B cell (primary cell): ENCODE measurements at regions not wholly inside any gene's neighbourhood (a gene's known extent, or its start where the extent isn't known, plus 50 kb on each side); places are given as distances from the start of the nearest gene placed in this dataset.

ENCODE experiments used
- ATAC-seq: fragments of 200-7000 bp; cut with Tn5 transposase; one replicate; pipeline ENCODE4 v1.10.0; 2021; ENCODE audit warnings: low read depth, mild to moderate bottlenecking, moderate number of reproducible peaks, moderate library complexity
- CTCF ChIA-PET: fragments of 350-600 bp; sonication (Branson Sonifier 250); formaldehyde crosslinking; loops from one replicate; lab custom pipeline; 2021; ENCODE audit warnings: antibody characterized with exemption, inconsistent platforms; lab: Charles Lee
- POLR2A ChIA-PET: fragments of 350-600 bp; sonication (Branson Sonifier 250); formaldehyde crosslinking; loops from one replicate; lab custom pipeline; 2021; ENCODE audit warnings: antibody characterized with exemption; lab: Charles Lee
- DNase-seq: peaks from one replicate; pipeline ENCODE4 v3.0.0; 2013
- H2AFZ ChIP-seq: 2 replicates; pipeline ENCODE4 v1.6.1; 2012; ENCODE audit warnings: mild to moderate bottlenecking, low read depth, low read length; ENCODE audit not compliant: insufficient read depth, poor library complexity, severe bottlenecking
- H3K27ac ChIP-seq, 2 donors: 1 replicate in 1 of 2; 2 replicates in 1 of 2; pipeline ENCODE4 v1.5.1; 2012 to 2013; ENCODE audit warnings: low read length in 2 of 2, mild to moderate bottlenecking in 2 of 2, moderate library complexity in 1 of 2
- H3K27me3 ChIP-seq, 4 experiments: fragments of 200-600 bp in 1 of 4; sonication (generic) in 1 of 4; replicated peaks in 1 of 4; 1 replicate in 2 of 4; 2 replicates in 2 of 4; pipeline versions ENCODE4 v1.6.1 to v1.7.0; 2013 to 2016; ENCODE audit warnings: low read length in 3 of 4, mild to moderate bottlenecking in 2 of 4, mixed read lengths in 1 of 4, moderate library complexity in 1 of 4; ENCODE audit not compliant: insufficient read depth in 4 of 4, control insufficient read depth in 3 of 4; ENCODE audit errors: control extremely low read depth in 1 of 4
- H3K36me3 ChIP-seq, 2 experiments: replicated peaks in 1 of 2; 1 replicate in 1 of 2; 2 replicates in 1 of 2; pipeline versions ENCODE4 v1.6.1 to v1.7.1; 2013; ENCODE audit warnings: low read length in 1 of 2; ENCODE audit not compliant: insufficient read depth in 2 of 2, control insufficient read depth in 1 of 2; ENCODE audit errors: control extremely low read depth in 1 of 2, extremely low read depth in 1 of 2
- H3K4me1 ChIP-seq, 2 donors: fragments of 200-600 bp in 1 of 2; sonication (generic) in 1 of 2; 1 replicate in 1 of 2; 2 replicates in 1 of 2; pipeline versions ENCODE4 v1.5.1 to v1.6.1; 2013 to 2017; ENCODE audit warnings: low read length in 2 of 2; ENCODE audit not compliant: control insufficient read depth in 2 of 2, insufficient read depth in 2 of 2
- H3K4me2 ChIP-seq: replicated peaks from 2 replicates; pipeline ENCODE3; 2012; ENCODE audit warnings: mild to moderate bottlenecking, low read depth, low read length; ENCODE audit not compliant: poor library complexity, severe bottlenecking
- H3K4me3 ChIP-seq, 5 experiments: fragments of 200-600 bp in 1 of 5; sonication (generic) in 1 of 5; 1 replicate in 3 of 5; 2 replicates in 2 of 5; pipeline versions ENCODE4 v1.5.1 to v1.7.0; 2011 to 2016; ENCODE audit warnings: low read length in 4 of 5, mild to moderate bottlenecking in 4 of 5, low read depth in 2 of 5, control low read depth in 1 of 5, moderate library complexity in 1 of 5; ENCODE audit not compliant: insufficient read depth in 1 of 5; ENCODE audit errors: control extremely low read depth in 1 of 5, extremely low read depth in 1 of 5
- H3K79me2 ChIP-seq: fragments of 200-600 bp; sonication (generic); one replicate; pipeline ENCODE4 v1.6.0; 2016; ENCODE audit warnings: low read length; ENCODE audit not compliant: control insufficient read depth, insufficient read depth
- H3K9ac ChIP-seq: fragments of 200-600 bp; sonication (generic); 2 replicates; pipeline ENCODE4 v1.6.1; 2017; ENCODE audit warnings: mild to moderate bottlenecking, low read length, moderate library complexity
- H3K9me3 ChIP-seq, 3 donors: one replicate each; pipeline versions ENCODE4 v1.6.1 to v1.7.1; 2013; ENCODE audit warnings: low read length in 2 of 3; ENCODE audit not compliant: control insufficient read depth in 2 of 3, insufficient read depth in 1 of 3; ENCODE audit errors: control extremely low read depth in 1 of 3
- H4K20me1 ChIP-seq: 2 replicates; pipeline ENCODE4 v1.6.0; 2012; ENCODE audit warnings: mild to moderate bottlenecking, low read length; ENCODE audit not compliant: insufficient read depth, control insufficient read depth, poor library complexity, severe bottlenecking
- H3K27ac Mint-ChIP-seq: one replicate; pipeline ENCODE4 v1.8.0; 2021; ENCODE audit warnings: mixed read lengths
- H3K27me3 Mint-ChIP-seq: one replicate; pipeline ENCODE4 v1.8.0; 2021; ENCODE audit warnings: mixed read lengths
- H3K4me1 Mint-ChIP-seq: one replicate; pipeline ENCODE4 v1.8.0; 2021; ENCODE audit warnings: mixed read lengths
- H3K4me3 Mint-ChIP-seq: one replicate; pipeline ENCODE4 v1.8.0; 2021; ENCODE audit warnings: mixed read lengths
- H3K9me3 Mint-ChIP-seq: one replicate; pipeline ENCODE4 v1.8.0; 2022; ENCODE audit warnings: mixed read lengths; ENCODE audit not compliant: insufficient read depth
- CTCF ChIP-seq: fragments of 200-600 bp; IDR thresholded peaks from one replicate; pipeline ENCODE4 v1.8.0; 2022; ENCODE audit warnings: antibody characterized with exemption, mild to moderate bottlenecking
- EZH2 ChIP-seq: IDR thresholded peaks from 2 replicates; pipeline ENCODE4 v1.6.1; 2012; ENCODE audit warnings: borderline replicate concordance, low read depth, mild to moderate bottlenecking, moderate library complexity, low read length; ENCODE audit not compliant: insufficient read depth, poor library complexity, severe bottlenecking
- WGBS: methylation state at CpG from one replicate; pipeline ENCODE4 v1.1.5; 2013; ENCODE audit warnings: missing lambda C conversion rate; ENCODE audit not compliant: insufficient coverage; 5-methylcytosine and 5-hydroxymethylcytosine counted together
- intact Hi-C: fragments of 100-400 bp; cut with micrococcal nuclease; formaldehyde crosslinking; loops from one replicate; pipeline ENCODE4 v1.10.0; 2022

- TF ChIP-seq CTCF (peak; percentile 31), EZH2 (no peak)
- POLR2A ChIA-PET: no interaction called here
- Histone ChIP-seq H4K20me1 (no peaks in the 10 kb centered on the region), H3K9ac (no peak overlapping the region), H3K4me1 (no peaks in the 10 kb centered on the region), H3K4me2 (no peak overlapping the region), H3K36me3 (no peaks in the 10 kb centered on the region), H3K27me3 (no peaks in the 10 kb centered on the region), H3K9me3 (no peaks in the 10 kb centered on the region), H3K27ac (no peak overlapping the region), H3K79me2 (no peaks in the 10 kb centered on the region), H2AFZ (no peak overlapping the region), H3K4me3 (no peak overlapping the region)
- intact Hi-C loops: no loop called here
- DNase-seq (peak; percentile 26), ATAC-seq (no peak)
- Mint-ChIP-seq H3K9me3 (peaks cover 3% of the 10 kb centered on the region), H3K27me3 (no peaks in the 10 kb centered on the region), H3K4me1 (no peaks in the 10 kb centered on the region), H3K4me3 (no peak overlapping the region), H3K27ac (no peak overlapping the region)
- 78% methylated on average over 3 of the region's 3 CpGs for WGBS
- CTCF ChIA-PET: no interaction called here
Observed at GRCh38 chr2:129396980-129397599, 582.4 kb upstream of the RAB6C start.

GRCh38 chr2:129400826-129401225 is 578.6 kb upstream of the RAB6C start:
- no peaks in the 10 kb centered on the region for H3K27me3 Mint-ChIP-seq
- no peak overlapping the region for H3K27ac ChIP-seq
- no peak overlapping the region for H3K4me3 ChIP-seq
- H3K36me3 ChIP-seq: no peaks in the 10 kb centered on the region
- H3K4me1 ChIP-seq: no peaks in the 10 kb centered on the region
- no peaks in the 10 kb centered on the region for H3K27me3 ChIP-seq
- H4K20me1 ChIP-seq: no peaks in the 10 kb centered on the region
- DNase-seq: no peak
- no peak overlapping the region for H3K9ac ChIP-seq
- no peak for ATAC-seq
- H3K4me1 Mint-ChIP-seq: no peaks in the 10 kb centered on the region
- CTCF ChIA-PET: no interaction called here
- no peaks in the 10 kb centered on the region for H3K79me2 ChIP-seq
- TF ChIP-seq CTCF (no peak), EZH2 (no peak)
- no peak overlapping the region for H3K27ac Mint-ChIP-seq
- POLR2A ChIA-PET: no interaction called here
- no peaks in the 10 kb centered on the region for H3K9me3 ChIP-seq
- no peak overlapping the region for H3K4me3 Mint-ChIP-seq
- WGBS: 69% methylated on average over 4 of the region's 7 CpGs
- H3K4me2 ChIP-seq: no peak overlapping the region
- intact Hi-C loops: no loop called here
- H2AFZ ChIP-seq: no peak overlapping the region
- no peaks in the 10 kb centered on the region for H3K9me3 Mint-ChIP-seq
